ENCODE measurements at regions not wholly inside any gene's neighbourhood (a gene's known extent, or its start where the extent isn't known, plus 50 kb on each side); places are given as distances from the start of the nearest gene placed in this dataset.
"Not testable (repeated sequence)": the region's sequence is repeated elsewhere in the genome, so short reads cannot be mapped to it uniquely, and the experiment has no call there.

DNA sequence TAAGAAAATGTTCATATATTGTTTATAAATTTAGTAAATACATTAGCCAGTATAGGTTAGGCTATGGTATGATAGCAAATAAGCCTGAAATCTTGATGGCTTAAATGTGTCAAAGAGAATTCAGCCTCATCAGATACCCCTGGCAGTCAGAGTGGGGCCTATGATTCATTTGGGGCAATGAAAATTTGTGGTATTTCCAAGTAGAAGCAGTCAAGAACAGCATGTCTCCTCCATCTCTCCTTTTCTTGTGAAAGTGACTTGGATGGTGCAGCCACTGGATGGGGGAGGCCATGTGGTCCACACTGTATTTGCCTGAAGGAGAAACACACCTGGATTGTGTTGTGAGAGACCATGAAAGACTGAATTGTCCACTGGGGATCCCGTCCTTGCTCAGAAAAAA is 82.7 kb downstream of the DLEU7 start:
- DNase-seq (ENCODE audit: low read depth in 2 of 3, low spot score in 2 of 3): no peak

DNA sequence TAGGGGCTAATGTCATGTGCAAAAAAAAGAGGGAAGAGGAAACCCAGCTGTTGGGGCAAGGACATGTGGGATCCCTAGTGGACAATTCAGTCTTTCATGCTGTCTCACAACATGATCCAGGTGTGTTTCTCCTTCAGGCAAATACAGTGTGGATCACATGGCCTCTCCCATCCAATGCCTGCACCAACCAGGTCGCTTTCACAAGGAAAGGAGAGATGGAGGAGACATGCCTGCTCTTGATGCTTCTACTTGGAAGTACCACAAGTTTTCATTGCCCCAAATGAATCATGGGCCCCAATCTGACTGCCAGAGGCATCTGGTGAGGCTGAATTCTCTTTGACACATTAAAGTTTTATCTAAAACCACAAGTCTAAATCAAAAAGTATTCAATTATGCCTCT is 82.1 kb downstream of the DLEU7 start:
- DNase-seq (ENCODE audit: low read depth in 2 of 3, low spot score in 2 of 3): no peak

DNA sequence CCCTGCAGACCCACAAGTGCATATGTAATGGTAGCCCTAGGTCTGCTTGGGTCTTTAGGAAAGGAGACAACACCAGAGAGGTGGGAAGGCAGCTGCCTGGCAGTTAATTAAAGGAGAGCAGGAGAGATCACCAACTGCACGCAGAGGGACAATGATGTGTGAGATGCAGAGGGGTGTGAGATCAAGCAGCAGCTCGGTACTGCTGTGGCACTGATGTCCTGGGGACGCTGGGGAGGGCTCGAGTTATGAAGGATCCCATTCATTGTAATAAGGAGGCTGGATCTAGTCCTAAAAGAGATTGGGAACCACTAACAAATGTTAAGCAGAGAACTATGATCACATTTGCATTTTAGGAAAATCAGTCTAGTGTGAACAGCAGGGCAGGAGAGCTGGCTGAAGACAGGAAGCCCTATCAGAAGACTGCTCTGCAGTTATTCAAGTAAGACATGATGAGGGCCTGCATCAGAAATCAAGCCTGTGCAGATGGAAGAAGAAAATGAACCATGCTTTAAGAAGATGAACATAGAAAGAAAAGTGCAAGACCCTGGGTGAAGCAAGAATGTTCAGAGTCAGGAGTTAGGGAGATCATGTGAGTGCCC is 80.4 kb downstream of the DLEU7 start:
- no peak for DNase-seq (ENCODE audit: low read depth in 2 of 3, low spot score in 2 of 3)

DNA sequence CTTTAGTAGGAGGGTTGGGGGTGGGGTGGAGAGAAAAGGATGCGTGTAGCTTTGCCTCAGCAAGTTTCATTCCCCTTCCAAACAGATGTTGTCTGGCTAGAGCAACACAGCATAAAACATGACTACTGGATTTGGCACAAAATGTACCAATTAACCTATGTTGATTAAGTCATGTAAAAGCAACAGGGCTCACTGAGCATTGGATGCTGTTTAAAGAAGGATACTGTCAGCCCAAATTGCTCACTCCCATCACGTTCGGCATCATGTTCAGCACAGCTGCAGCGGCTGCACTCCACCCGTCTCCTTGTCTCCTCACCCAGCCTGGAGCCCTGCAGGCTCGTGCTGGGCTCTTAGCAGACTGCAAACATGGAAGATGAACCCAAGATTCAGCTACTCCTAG is 77.5 kb downstream of the DLEU7 start:
- no peak for DNase-seq (ENCODE audit: low read depth in 2 of 3, low spot score in 2 of 3)

DNA sequence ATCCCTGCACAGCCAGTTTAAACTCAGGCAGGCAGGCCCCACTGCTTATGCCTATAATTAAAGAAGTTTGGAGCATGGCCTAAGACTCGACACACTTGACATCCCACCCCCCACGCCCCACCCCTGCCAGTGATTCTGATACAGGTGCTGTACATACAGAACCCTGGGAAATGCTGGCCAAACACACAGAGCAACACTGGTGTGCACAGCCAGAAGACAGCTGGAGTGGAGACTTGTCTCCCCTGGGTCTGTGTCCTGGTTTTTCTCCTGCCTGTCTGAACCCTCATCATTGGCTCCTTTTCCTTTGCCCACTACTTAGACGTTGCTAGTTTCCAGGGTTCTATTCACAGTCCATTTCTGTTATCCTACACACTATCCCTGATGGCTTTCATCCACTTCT is 76.8 kb downstream of the DLEU7 start:
- DNase-seq (ENCODE audit: low read depth in 2 of 3, low spot score in 2 of 3): no peak

DNA sequence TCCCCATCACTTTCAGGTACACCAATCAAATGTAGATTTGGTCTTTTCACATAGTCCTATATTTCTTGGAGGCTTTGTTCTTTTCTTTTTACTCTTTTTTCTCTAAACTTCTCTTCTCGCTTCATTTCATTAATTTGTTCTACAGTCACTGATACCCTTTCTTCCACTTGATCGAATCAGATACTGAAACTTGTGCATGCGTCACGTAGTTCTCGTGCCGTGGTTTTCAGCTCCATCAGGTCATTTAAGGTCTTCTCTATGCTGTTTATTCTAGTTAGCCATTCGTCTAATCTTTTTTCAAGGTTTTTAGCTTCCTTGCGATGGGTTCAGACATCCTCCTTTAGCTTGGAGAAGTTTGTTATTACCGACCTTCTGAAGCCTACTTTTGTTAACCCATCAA is 70.6 kb downstream of the DLEU7 start:
- not testable (repeated sequence) for DNase-seq (ENCODE audit: low read depth in 2 of 3, low spot score in 2 of 3)

All from activated CD8-positive, alpha-beta memory T cell treated with anti-CD3 and anti-CD28 coated beads for 48 hours (primary cell).